Right lobe of liver (tissue), 4 donors: ENCODE measurements at regions not wholly inside any gene's neighbourhood (a gene's known extent, or its start where the extent isn't known, plus 50 kb on each side); places are given as distances from the start of the nearest gene placed in this dataset.

Source experiments
- CTCF ChIP-seq, 4 donors: fragments of 200-600 bp in 3 of 4; fragments of 450-650 bp in 1 of 4; IDR thresholded peaks; one replicate each; pipeline versions ENCODE4 v1.5.1 to v1.8.0; 2016 to 2022; ENCODE audit warnings: antibody characterized with exemption in 4 of 4, mild to moderate bottlenecking in 2 of 4
- POLR2A ChIP-seq: fragments of 450-650 bp; IDR thresholded peaks from one replicate; pipeline ENCODE4 v1.6.1; 2017; ENCODE audit warnings: antibody characterized with exemption, mild to moderate bottlenecking
- donor health status: DM: no; HTN: no; CAD: no.
- donor health status: DM: no; HTN: no; CAD: no.
- donor health status: DM: no; HTN: yes; CAD: no.

DNA sequence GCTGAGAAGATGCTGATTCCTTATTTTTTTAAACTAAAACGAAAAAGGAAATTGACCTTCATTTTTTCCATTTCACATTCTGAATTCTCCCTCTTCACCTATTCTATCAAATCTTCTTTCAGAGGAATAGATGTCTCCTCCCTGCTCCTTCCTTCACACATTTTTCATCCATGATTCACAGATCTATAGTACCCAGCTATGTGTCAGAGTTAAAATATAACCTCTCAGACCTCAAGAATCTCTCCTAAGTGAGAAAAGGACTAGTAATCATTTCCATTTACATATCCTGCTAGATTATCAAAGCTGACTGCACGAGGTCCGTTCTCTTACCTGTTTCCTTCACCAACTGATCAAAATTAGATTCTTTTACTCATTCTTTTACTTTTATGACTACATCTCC, 1297.6 kb upstream of the ALCAM start:
- TF ChIP-seq CTCF (IDR thresholded peaks at IDR 0.05) (no peak), POLR2A (no peak)
